ENCODE measurements at regions not wholly inside any gene's neighbourhood (a gene's known extent, or its start where the extent isn't known, plus 50 kb on each side); places are given as distances from the start of the nearest gene placed in this dataset.

DNA sequence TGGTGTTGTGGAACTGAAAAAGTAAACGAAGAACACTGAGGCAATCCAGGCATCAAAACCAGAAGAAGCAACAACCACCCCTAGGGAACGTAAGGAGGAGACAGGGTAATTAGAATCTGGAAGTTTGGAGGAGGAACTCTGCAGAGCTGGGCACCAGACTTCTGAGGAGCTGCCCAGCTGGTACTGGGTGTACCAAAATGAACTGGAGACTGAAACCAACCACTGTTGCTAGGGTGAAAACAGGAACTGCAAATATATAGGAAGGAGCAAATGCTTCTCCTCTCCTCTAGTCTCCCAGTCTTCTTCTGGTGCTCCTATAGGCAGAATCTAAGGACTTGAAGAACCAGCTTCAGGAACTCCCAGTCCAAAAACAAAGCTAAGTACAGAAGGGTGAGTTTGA is 189.8 kb downstream of the ELAVL2 start:
- TF ChIP-seq, protein P1, sequence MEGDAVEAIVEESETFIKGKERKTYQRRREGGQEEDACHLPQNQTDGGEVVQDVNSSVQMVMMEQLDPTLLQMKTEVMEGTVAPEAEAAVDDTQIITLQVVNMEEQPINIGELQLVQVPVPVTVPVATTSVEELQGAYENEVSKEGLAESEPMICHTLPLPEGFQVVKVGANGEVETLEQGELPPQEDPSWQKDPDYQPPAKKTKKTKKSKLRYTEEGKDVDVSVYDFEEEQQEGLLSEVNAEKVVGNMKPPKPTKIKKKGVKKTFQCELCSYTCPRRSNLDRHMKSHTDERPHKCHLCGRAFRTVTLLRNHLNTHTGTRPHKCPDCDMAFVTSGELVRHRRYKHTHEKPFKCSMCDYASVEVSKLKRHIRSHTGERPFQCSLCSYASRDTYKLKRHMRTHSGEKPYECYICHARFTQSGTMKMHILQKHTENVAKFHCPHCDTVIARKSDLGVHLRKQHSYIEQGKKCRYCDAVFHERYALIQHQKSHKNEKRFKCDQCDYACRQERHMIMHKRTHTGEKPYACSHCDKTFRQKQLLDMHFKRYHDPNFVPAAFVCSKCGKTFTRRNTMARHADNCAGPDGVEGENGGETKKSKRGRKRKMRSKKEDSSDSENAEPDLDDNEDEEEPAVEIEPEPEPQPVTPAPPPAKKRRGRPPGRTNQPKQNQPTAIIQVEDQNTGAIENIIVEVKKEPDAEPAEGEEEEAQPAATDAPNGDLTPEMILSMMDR (IDR thresholded peaks at IDR 0.05), result no peak
- TF ChIP-seq ZFX (IDR thresholded peaks at IDR 0.05; ENCODE audit: borderline replicate concordance), result no peak
- H3K27ac ChIP-seq, result no peak overlapping the region

DNA sequence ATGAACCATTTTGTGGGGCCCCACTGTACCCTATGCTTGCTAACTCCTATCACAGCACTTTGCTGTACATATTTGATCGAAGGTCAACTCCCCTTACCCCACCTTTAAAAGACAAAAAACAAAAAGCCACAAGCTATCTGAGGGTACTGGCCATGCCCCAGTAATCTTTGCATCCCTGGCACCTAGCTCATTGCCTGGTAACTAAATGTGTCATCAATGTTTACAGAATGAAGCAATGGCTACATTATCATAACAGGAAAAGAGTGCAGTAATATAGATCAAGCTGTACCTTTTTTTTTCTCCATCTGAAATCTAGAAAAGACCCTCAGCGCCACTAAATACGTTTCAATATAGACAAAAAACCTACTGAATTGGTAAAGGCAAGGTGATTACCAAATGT is 188.0 kb downstream of the ELAVL2 start:
- H3K27ac ChIP-seq, result no peak overlapping the region
- no peak for TF ChIP-seq ZFX (IDR thresholded peaks at IDR 0.05; ENCODE audit: borderline replicate concordance)
- TF ChIP-seq, protein P1 (IDR thresholded peaks at IDR 0.05), result no peak

DNA sequence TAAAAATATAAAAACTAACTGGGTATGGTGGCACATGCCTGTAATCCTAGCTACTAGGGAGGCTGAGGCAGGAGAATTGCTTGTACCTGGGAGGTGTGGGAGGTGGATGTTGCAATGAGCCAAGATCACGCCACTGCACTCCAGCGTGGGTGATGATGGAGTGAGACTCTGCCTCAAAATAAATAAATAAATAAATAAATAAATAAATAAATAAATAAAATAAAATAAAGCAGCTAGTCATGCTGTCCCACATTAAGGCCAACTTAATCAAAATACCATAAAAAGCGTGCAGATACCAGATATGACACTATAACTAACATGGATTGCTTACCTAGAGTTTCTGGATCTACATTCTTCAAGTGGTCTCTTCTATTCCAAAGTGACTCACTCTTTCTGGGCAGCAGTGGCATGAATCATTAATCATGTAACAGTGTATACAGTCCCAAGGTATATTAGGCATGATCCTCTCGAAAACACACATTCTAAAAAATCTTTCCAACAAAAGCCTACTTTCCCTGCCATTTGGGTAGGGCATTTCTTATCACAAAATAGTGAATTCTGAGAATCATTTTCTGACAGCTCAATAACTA is 187.1 kb downstream of the ELAVL2 start:
- TF ChIP-seq, protein P1 (IDR thresholded peaks at IDR 0.05), result no peak
- no peak for TF ChIP-seq ZFX (IDR thresholded peaks at IDR 0.05; ENCODE audit: borderline replicate concordance)
- H3K27ac ChIP-seq, result no peak overlapping the region
